HG03521 (cell line): ENCODE measurements at regions not wholly inside any gene's neighbourhood (a gene's known extent, or its start where the extent isn't known, plus 50 kb on each side); places are given as distances from the start of the nearest gene placed in this dataset.

Source experiments
- ATAC-seq: cut with Tn5 transposase; IDR thresholded peaks from one replicate; pipeline ENCODE4 v1.9.1; 2021; ENCODE audit warnings: mild to moderate bottlenecking, moderate library complexity; ENCODE audit not compliant: unreplicated experiment

GRCh38 chr5:71862507-71863060 lies 143.5 kb downstream of the CARTPT start:
- ATAC-seq = no peak

- no peak for ATAC-seq
Measured at GRCh38 chr5:71864730-71865601, 145.9 kb downstream of the CARTPT start.

- ATAC-seq = no peak
Measured at GRCh38 chr5:71865665-71866320, 146.7 kb downstream of the CARTPT start.

- ATAC-seq = no peak
Measured at GRCh38 chr5:71872311-71872864, 153.3 kb downstream of the CARTPT start.

GRCh38 chr5:71873191-71873591 lies 154.1 kb downstream of the CARTPT start:
- no peak for ATAC-seq

GRCh38 chr5:71874521-71874920 lies 155.4 kb downstream of the CARTPT start:
- no peak for ATAC-seq

GRCh38 chr5:71877511-71877910 lies 158.4 kb downstream of the CARTPT start:
- ATAC-seq = no peak

- ATAC-seq = no peak
Measured at GRCh38 chr5:71880536-71880935, 161.5 kb downstream of the CARTPT start.

GRCh38 chr5:71882826-71883741 lies 164.0 kb downstream of the CARTPT start:
- no peak for ATAC-seq

GRCh38 chr5:71883742-71884103 lies 164.6 kb downstream of the CARTPT start:
- no peak for ATAC-seq

- ATAC-seq = no peak
Measured at GRCh38 chr5:71884926-71885325, 165.9 kb downstream of the CARTPT start.

GRCh38 chr5:71886406-71886805 lies 167.3 kb downstream of the CARTPT start:
- ATAC-seq = no peak

GRCh38 chr5:71887680-71888079 lies 168.6 kb downstream of the CARTPT start:
- peak; percentile 96 for ATAC-seq

GRCh38 chr5:71891406-71891805 lies 172.3 kb downstream of the CARTPT start:
- ATAC-seq = no peak

GRCh38 chr5:71891856-71892255 lies 172.8 kb downstream of the CARTPT start:
- ATAC-seq = no peak

- no peak for ATAC-seq
Measured at GRCh38 chr5:71892641-71893365, 173.7 kb downstream of the CARTPT start.

GRCh38 chr5:71893451-71893850 lies 174.4 kb downstream of the CARTPT start:
- ATAC-seq = no peak

- ATAC-seq = no peak
Measured at GRCh38 chr5:71894091-71894490, 175.0 kb downstream of the CARTPT start.

- ATAC-seq = no peak
Measured at GRCh38 chr5:71895546-71895945, 176.5 kb downstream of the CARTPT start.

- ATAC-seq = no peak
Measured at GRCh38 chr5:71899865-71900342, 180.8 kb downstream of the CARTPT start.
